HG02981 (cell line): ENCODE measurements at regions not wholly inside any gene's neighbourhood (a gene's known extent, or its start where the extent isn't known, plus 50 kb on each side); places are given as distances from the start of the nearest gene placed in this dataset.

Experiments
- ATAC-seq: cut with Tn5 transposase; IDR thresholded peaks from one replicate; pipeline ENCODE4 v1.9.1; 2021; ENCODE audit warnings: mild to moderate bottlenecking, moderate library complexity; ENCODE audit not compliant: unreplicated experiment

GRCh38 chr2:196565106-196565765, 74.3 kb upstream of the CCDC150 start:
- no peak for ATAC-seq

GRCh38 chr2:196565982-196566381, 73.5 kb upstream of the CCDC150 start:
- no peak for ATAC-seq

GRCh38 chr2:196566961-196567666, 72.4 kb upstream of the CCDC150 start:
- no peak for ATAC-seq

- no peak for ATAC-seq
Measured at GRCh38 chr2:196568506-196568905, 71.0 kb upstream of the CCDC150 start.

- no peak for ATAC-seq
Measured at GRCh38 chr2:196584903-196585302, 54.6 kb upstream of the CCDC150 start.

GRCh38 chr2:196586511-196586991, 53.0 kb upstream of the CCDC150 start:
- ATAC-seq, result no peak

GRCh38 chr2:196587056-196587455, 52.5 kb upstream of the CCDC150 start:
- ATAC-seq, result no peak

GRCh38 chr2:196587739-196588138, 51.8 kb upstream of the CCDC150 start:
- no peak for ATAC-seq

GRCh38 chr2:196589419-196589818, 50.1 kb upstream of the CCDC150 start:
- no peak for ATAC-seq
